ENCODE measurements at regions not wholly inside any gene's neighbourhood (a gene's known extent, or its start where the extent isn't known, plus 50 kb on each side); places are given as distances from the start of the nearest gene placed in this dataset.

DNA sequence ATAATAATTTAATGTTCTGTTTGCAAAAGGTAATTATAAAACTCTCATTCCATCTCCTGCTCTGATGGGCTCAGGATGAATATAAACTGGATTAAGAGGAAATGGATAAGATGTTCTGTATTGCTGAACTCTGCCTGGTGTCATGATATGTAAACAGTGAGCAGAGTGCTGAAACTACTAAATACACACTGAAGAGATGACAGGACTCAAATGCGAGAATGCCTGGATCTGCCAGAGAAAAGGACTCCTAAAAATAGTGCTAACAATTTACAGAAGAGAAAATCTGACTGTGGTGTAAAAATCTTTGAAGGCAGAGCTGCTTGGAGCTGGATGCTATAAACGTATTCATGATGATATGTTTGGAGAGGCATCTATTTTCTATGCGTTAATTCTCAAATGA, 303.2 kb downstream of the RWDD3 start:
- TF ChIP-seq POLR2A (IDR thresholded peaks at IDR 0.05), result no peak
- TF ChIP-seq, protein P1, sequence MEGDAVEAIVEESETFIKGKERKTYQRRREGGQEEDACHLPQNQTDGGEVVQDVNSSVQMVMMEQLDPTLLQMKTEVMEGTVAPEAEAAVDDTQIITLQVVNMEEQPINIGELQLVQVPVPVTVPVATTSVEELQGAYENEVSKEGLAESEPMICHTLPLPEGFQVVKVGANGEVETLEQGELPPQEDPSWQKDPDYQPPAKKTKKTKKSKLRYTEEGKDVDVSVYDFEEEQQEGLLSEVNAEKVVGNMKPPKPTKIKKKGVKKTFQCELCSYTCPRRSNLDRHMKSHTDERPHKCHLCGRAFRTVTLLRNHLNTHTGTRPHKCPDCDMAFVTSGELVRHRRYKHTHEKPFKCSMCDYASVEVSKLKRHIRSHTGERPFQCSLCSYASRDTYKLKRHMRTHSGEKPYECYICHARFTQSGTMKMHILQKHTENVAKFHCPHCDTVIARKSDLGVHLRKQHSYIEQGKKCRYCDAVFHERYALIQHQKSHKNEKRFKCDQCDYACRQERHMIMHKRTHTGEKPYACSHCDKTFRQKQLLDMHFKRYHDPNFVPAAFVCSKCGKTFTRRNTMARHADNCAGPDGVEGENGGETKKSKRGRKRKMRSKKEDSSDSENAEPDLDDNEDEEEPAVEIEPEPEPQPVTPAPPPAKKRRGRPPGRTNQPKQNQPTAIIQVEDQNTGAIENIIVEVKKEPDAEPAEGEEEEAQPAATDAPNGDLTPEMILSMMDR (IDR thresholded peaks at IDR 0.05), result no peak

Measured in thyroid gland (tissue), 4 donors.